HT-29 (cell line): ENCODE measurements at regions not wholly inside any gene's neighbourhood (a gene's known extent, or its start where the extent isn't known, plus 50 kb on each side); places are given as distances from the start of the nearest gene placed in this dataset.
"Not testable (repeated sequence)": the region's sequence is repeated elsewhere in the genome, so short reads cannot be mapped to it uniquely, and the experiment has no call there.

Experiments
- DNase-seq: peaks from one replicate; pipeline ENCODE4 v3.0.0-alpha.2; 2015; ENCODE audit warnings: low spot score

DNA sequence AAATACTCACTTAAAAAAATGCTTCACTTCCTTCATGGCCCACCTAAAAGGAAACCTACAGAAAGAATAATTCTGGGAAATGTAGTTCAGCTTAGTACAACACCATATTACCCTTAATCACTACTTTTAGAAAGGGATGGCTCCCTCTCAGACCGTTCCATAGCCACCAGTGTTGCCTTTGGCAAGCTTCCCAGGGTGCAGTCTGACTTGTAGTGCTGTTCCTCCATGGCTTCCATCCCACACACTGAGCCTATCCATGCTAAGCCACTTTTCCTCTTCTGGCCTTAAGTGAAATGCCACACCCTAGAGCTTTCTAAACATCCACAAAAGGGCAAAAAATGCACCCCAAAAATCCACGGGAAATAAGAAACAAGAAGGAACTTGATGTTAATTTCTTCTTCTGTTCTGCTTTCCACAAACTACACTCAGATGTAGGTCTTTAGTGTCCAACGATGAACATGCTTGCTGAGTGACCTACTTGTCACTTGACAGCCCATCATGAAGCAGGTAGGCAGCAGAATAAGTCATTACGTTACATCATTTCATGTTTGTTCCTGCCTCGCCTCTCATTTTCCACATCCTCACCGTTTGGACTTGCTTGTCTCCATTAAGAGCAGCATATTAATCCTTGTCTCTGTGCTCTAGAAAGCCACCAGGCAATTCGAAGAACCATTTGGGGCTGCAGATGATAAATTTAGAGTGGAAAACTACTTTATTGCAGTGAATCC lies 391.1 kb upstream of the GRAMD2B start:
- no peak for DNase-seq

DNA sequence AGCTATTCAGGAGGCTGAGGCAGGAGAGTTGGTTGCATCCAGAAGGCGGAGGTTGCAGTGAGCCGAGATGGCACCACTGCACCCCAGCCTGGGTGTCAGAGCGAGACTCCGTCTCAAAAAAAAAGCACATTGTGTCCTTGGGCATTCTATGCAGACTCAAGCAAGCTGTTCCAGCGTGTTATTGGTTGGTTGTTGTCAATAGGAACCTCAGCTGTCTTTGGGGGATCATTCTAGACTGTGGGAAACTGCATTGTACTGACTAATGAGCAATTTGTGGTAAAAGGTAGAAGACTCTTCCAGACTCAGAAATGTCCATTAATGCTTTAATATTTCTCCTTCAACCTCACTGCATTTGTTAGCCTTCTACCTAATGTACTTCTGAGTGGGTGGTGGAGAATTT lies 379.5 kb upstream of the GRAMD2B start:
- DNase-seq: no peak

DNA sequence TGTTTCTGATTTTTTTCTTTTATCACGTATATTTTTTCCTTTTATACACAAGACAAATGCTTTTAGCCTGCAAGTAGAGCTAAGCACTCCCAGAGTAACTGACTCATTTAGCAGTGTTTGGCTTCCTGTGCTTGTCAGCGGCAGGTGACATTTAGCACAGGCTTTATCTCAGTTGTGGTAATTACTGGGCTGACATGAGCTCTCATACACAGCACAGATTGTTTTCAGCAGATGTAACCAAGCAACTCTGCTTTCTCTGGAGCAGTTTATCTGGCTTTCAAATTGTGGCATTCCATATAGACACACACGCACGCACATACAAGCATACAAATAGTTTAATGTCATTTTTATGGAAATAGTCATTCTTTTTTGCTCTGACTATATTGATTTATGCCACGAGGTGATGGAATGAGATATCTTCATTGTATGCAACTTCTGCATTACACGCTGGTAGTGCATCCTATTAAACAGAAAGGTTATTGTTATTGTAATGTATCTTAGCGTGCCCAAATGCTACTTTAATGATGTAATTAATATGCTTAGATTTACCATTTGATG lies 379.0 kb upstream of the GRAMD2B start:
- DNase-seq: no peak

GRCh38 chr5:126044931-126045565 lies 378.2 kb upstream of the GRAMD2B start:
- DNase-seq: no peak

GRCh38 chr5:126046318-126046717 lies 376.9 kb upstream of the GRAMD2B start:
- DNase-seq: no peak

DNA sequence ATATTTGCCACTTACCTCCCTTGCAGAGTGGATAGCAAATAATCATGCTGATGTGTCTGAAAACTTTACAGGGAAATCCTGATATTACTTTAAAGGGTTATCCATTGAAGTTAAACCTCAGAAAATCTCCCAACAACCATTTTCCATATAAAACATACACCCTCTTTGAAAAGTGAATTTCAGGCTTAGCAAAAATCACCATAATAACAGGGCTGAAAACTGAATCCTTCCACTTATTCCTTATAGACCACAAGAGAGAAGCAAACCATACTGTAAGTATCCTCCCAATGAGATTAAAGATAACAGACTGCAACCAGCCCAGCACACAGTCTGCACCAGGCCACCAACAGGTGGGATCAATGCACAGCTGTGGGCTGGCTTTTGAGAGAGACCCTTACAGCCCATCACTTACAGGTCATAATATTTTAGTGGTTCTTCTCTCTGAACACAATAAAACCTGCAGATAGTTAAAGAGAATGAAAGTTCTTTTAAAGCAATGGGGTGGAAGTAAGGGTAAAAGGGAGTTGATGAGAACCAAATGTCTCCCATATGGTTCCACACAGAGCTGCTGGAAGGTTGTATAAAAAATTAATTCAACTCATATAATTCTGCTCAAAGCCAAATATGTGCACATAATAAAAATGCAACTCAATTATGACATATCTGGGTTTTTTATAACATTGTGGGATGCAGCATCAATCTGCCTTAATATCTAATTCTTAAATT lies 376.2 kb upstream of the GRAMD2B start:
- no peak for DNase-seq

- no peak for DNase-seq
Observed at GRCh38 chr5:126052120-126052519, 371.1 kb upstream of the GRAMD2B start.

DNA sequence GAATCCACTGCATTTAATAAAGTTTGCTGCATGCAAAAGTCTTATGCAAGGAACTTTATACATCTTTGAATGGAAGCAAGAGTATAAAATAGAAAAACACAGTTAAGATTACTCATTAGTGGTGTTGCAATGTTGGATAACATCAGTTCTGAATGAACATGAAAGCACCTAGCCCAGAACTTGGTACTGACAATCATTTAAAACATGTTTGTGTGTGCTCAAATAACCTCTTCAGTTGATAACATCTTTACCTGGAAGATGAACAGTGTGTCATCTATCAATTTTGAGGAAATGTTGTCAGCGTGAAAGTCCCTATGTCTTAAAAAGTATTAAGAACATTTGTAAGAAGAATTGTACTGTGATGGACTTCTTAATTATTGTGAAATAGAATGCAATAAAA lies 370.4 kb upstream of the GRAMD2B start:
- no peak for DNase-seq

DNA sequence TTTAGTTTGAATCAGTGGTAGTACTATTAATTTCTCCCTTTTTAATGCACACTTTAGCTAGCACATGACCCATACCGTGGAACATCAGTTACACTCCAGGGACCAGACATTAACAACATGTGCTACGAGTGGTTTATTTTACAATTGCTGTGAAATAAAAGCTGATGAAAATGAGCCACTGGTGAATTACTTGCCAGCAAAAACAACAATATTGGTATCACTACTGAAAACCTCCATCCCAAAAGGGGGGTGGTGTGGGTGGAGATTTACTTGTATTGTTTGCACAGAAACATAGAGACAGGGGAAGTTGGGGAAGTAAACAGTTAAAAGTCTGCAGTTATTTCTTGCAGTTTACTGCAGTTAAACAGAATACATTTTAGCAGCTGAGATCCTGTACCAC lies 369.6 kb upstream of the GRAMD2B start:
- DNase-seq: no peak

DNA sequence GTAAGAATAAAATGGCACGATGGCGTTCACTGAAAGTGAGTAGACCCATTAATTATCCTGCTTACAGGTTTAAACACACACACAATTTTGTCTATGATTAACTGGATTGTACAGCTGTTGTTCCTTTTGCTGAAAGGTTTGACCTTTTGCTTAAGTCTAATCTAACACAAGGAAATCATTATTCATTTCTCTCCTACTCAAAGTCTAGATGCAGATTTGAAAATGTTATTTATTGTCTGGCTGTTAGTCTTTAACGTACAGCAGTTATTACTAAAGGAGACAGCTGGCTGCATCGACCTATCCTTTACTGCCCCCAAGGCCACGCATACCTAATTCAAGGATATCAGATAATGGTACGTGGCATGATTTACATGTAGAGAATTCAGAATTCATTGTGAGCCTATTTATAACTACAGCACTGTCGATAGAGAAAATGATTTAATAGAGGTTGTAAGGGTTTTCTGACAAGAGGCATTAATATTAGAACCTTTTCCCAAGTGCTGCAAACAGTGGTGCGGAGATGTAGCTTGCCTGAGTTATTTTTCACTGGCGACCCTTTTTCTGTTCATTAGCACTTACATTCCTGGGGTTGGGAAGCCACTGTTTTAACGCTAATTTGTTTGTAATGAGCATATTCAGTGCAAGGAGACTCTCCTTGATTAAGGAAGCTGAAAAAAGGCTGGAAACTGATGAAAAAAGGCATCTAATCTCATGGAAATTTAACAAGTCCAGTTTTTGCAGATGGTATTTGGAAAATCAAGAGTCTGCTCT lies 368.4 kb upstream of the GRAMD2B start:
- DNase-seq: no peak

DNA sequence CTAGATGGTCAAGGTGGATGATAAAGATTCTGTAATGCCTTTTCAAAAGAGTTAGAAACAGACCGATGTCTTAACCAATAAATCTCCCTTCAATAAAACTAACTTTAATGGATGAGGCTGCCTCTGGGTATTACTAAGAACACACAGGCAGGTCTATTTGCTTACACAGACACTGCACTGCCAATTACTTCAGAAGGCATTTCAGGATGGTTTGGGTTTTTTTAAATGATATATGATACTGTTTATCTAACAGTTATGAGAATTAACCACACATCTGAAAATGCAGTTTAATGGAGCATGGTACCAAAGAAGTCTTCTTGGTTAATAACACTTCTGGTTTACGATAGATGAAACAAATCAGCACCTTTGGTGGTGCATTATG lies 367.9 kb upstream of the GRAMD2B start:
- DNase-seq: no peak

- DNase-seq: no peak
Observed at GRCh38 chr5:126056352-126056751, 366.9 kb upstream of the GRAMD2B start.

GRCh38 chr5:126056851-126057622 lies 366.2 kb upstream of the GRAMD2B start:
- DNase-seq: no peak

DNA sequence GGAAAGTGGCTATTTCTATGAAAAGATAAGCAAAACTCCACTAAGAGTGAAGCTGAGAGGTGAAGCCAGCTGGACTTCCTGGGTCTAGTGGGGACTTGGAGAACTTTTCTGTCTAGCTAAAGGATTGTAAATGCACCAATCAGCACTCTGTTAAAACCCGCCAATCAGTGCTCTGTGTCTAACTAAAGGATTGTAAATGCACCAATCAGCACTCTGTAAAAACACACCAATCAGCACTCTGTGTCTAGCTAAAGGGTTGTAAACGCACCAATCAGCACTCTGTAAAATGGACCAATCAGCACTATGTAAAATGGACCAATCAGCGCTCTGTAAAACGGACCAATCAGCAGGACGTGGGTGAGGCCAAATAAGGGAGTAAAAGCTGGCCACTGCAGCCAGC lies 364.8 kb upstream of the GRAMD2B start:
- not testable (repeated sequence) for DNase-seq

GRCh38 chr5:126062398-126063221 lies 360.6 kb upstream of the GRAMD2B start:
- DNase-seq: no peak

DNA sequence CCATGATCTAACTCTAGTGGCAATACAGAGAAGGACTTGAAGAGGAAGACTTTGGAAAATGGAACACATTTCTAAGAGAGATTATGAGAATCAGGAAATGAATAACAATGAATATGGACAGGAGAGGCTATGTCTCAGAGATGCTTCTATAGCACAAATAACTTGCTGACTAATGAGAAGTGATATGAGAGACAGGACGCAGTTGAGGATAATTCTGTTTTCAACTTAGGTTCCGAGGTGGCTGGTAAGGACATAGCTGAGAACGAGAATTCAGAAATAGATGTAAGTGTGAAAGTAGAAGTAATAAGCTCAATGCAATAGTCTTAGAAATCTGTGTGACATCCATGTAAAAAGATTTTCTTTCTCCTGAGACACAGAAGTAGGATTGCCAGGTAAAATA lies 358.1 kb upstream of the GRAMD2B start:
- DNase-seq: no peak

GRCh38 chr5:126066836-126067235 lies 356.4 kb upstream of the GRAMD2B start:
- DNase-seq: no peak

- no peak for DNase-seq
Observed at GRCh38 chr5:126067404-126067803, 355.8 kb upstream of the GRAMD2B start.

GRCh38 chr5:126069329-126069728 lies 353.9 kb upstream of the GRAMD2B start:
- DNase-seq: peak; percentile 8

DNA sequence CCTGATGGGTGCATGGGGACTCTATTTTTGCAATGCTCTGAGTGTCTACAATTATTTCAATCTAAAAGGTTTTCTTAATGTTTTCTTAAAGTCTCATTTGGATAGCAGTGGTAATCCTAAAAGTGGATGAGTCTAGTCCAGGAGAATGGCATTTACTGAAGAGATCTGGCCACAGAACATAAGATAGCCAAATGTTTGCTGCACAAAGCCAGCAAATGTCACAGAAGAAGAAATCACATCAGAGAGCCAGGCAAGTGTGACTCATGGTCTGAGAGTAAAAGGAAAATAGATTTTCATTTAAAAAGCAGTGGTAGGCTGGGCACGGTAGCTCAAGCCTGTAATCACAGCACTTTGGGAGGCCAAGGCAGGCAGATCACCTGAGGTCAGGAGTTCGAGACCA lies 352.7 kb upstream of the GRAMD2B start:
- DNase-seq: no peak
